HCT116 (cell line): ENCODE measurements at regions not wholly inside any gene's neighbourhood (a gene's known extent, or its start where the extent isn't known, plus 50 kb on each side); places are given as distances from the start of the nearest gene placed in this dataset.

Source experiments
- ATAC-seq: fragments of 200-7000 bp; cut with Tn5 transposase; 2 replicates; pipeline ENCODE4 v1.9.1; 2020; ENCODE audit warnings: mild to moderate bottlenecking, moderate library complexity
- BruUV-seq: library from RNA; stranded (reverse); fragments of 400-500 nt; replicated peaks from 2 replicates; lab custom pipeline; 2021; lab: Mats Ljungman, UMichigan
- CTCF ChIA-PET: fragments of 300-600 bp; sonication (Branson Sonifier 250); formaldehyde crosslinking; loops from one replicate; lab custom pipeline; 2021; ENCODE audit warnings: antibody characterized with exemption; lab: Charles Lee
- POLR2A ChIA-PET: fragments of 300-600, 350-600 bp; sonication (Branson Sonifier 250); formaldehyde crosslinking; loops from one replicate; lab custom pipeline; 2021; ENCODE audit warnings: antibody characterized with exemption; lab: Charles Lee
- RAD21 ChIA-PET, 2 experiments: fragments of 300-600 bp; sonication (Branson Sonifier 250); formaldehyde crosslinking; loops; one replicate each; lab custom pipeline; 2023; ENCODE audit warnings: low total read pairs in 2 of 2; ENCODE audit not compliant: uncharacterized antibody in 2 of 2, unreplicated experiment in 2 of 2, low non-redundant PET in 1 of 2; lab: Charles Lee
- DNase-seq: peaks from one replicate; pipeline ENCODE4 v3.0.0-alpha.2; 2010; ENCODE audit warnings: low read depth, low spot score
- H2AFZ ChIP-seq: fragments of 200-600 bp; shearing (Covaris generic), sonication (generic); 2 replicates; pipeline ENCODE4 v1.6.1; 2017; ENCODE audit warnings: low read depth, mixed run types, mixed read lengths, antibody characterized with exemption, low read length; ENCODE audit not compliant: poor library complexity, severe bottlenecking
- H3K27ac ChIP-seq: 2 replicates; pipeline ENCODE4 v1.5.1; 2012; ENCODE audit warnings: low read depth, low read length
- H3K27me3 ChIP-seq: fragments of 200-600 bp; sonication (generic); 2 replicates; pipeline ENCODE4 v1.6.1; 2016; ENCODE audit warnings: mixed run types, low read length, mixed read lengths; ENCODE audit not compliant: insufficient read depth
- H3K36me3 ChIP-seq, 2 experiments: fragments of 200-500 bp in 1 of 2; fragments of 200-600 bp in 1 of 2; sonication (Bioruptor generic) in 1 of 2; sonication (generic) in 1 of 2; 2 replicates each; pipeline versions ENCODE4 v1.5.1 to v1.6.1; 2014 to 2016; ENCODE audit warnings: low read length in 2 of 2, inconsistent platforms in 1 of 2, mixed read lengths in 1 of 2, mixed run types in 1 of 2; ENCODE audit not compliant: insufficient read depth in 2 of 2, control insufficient read depth in 1 of 2
- H3K4me1 ChIP-seq, 2 experiments: fragments of 200-600 bp in 1 of 2; sonication (generic) in 1 of 2; 2 replicates each; pipeline versions ENCODE4 v1.5.1 to v1.6.1; 2012 to 2017; ENCODE audit warnings: low read length in 2 of 2, inconsistent platforms in 1 of 2, mild to moderate bottlenecking in 1 of 2, mixed read lengths in 1 of 2, mixed run types in 1 of 2, moderate library complexity in 1 of 2; ENCODE audit not compliant: insufficient read depth in 2 of 2, control insufficient read depth in 1 of 2
- H3K4me2 ChIP-seq: fragments of 200-600 bp; sonication (generic); 2 replicates; pipeline ENCODE4 v1.6.1; 2017; ENCODE audit warnings: mixed run types, low read length, mixed read lengths
- H3K4me3 ChIP-seq, 2 experiments: fragments of 200-600 bp in 1 of 2; sonication (generic) in 1 of 2; replicated peaks in 1 of 2; 2 replicates each; pipeline ENCODE4 v1.5.1; 2011 to 2016; ENCODE audit warnings: low read length in 2 of 2, control low read depth in 1 of 2, low read depth in 1 of 2, mild to moderate bottlenecking in 1 of 2, mixed read lengths in 1 of 2, mixed run types in 1 of 2
- H3K79me2 ChIP-seq: fragments of 200-600 bp; sonication (generic); 2 replicates; pipeline ENCODE4 v1.6.1; 2017; ENCODE audit warnings: mild to moderate bottlenecking, mixed run types, low read length, moderate library complexity, mixed read lengths; ENCODE audit not compliant: insufficient read depth
- H3K9ac ChIP-seq: fragments of 200-600 bp; sonication (generic); 2 replicates; pipeline ENCODE4 v1.6.1; 2016; ENCODE audit warnings: low read length, mixed read lengths
- H3K9me2 ChIP-seq: fragments of 200-600 bp; sonication (generic), shearing (Covaris generic); 2 replicates; pipeline ENCODE4 v1.6.1; 2017; ENCODE audit warnings: mixed run types, mild to moderate bottlenecking, moderate library complexity; ENCODE audit not compliant: insufficient read depth
- H3K9me3 ChIP-seq, 2 experiments: fragments of 200-500 bp in 1 of 2; fragments of 200-600 bp in 1 of 2; sonication (Bioruptor generic) in 1 of 2; sonication (generic) in 1 of 2; 2 replicates each; pipeline ENCODE4 v1.6.1; 2014 to 2017; ENCODE audit warnings: low read length in 2 of 2, mixed read lengths in 2 of 2, inconsistent platforms in 1 of 2, low read depth in 1 of 2, mild to moderate bottlenecking in 1 of 2, mixed run types in 1 of 2, moderate library complexity in 1 of 2; ENCODE audit not compliant: control insufficient read depth in 1 of 2, insufficient read depth in 1 of 2
- H4K20me1 ChIP-seq: fragments of 200-600 bp; sonication (generic), shearing (Covaris generic); 2 replicates; pipeline ENCODE4 v1.6.1; 2017; ENCODE audit warnings: mixed run types, mild to moderate bottlenecking, moderate library complexity; ENCODE audit not compliant: insufficient read depth
- CBX3 ChIP-seq: IDR thresholded peaks from 2 replicates; pipeline ENCODE4 v1.6.1; 2012; ENCODE audit warnings: low read depth
- CTCF ChIP-seq, 3 experiments: fragments of 200-600 bp in 1 of 3; sonication (generic) in 1 of 3; IDR thresholded peaks in 2 of 3; conservative IDR thresholded peaks in 1 of 3; 2 replicates each; pipeline ENCODE4 v1.5.1; 2012 to 2017; ENCODE audit warnings: low read depth in 2 of 3, low read length in 2 of 3, antibody characterized with exemption in 1 of 3, borderline replicate concordance in 1 of 3, control low read depth in 1 of 3, mild to moderate bottlenecking in 1 of 3, mixed read lengths in 1 of 3, mixed run types in 1 of 3, moderate library complexity in 1 of 3; ENCODE audit not compliant: insufficient read depth in 1 of 3
- EGR1 ChIP-seq: IDR thresholded peaks from 2 replicates; pipeline ENCODE4 v1.6.1; 2012; ENCODE audit warnings: low read depth
- EZH2 ChIP-seq: fragments of 200-600 bp; sonication (generic); IDR thresholded peaks from 2 replicates; pipeline ENCODE4 v1.6.1; 2017; ENCODE audit warnings: antibody characterized with exemption, mixed run types
- EZH2phosphoT487 ChIP-seq: fragments of 200-600 bp; IDR thresholded peaks from 2 replicates; pipeline ENCODE4 v1.6.1; 2018; ENCODE audit warnings: antibody characterized with exemption, borderline replicate concordance
- FOSL1 ChIP-seq: IDR thresholded peaks from 2 replicates; pipeline ENCODE4 v1.6.1; 2012; ENCODE audit warnings: low read depth
- JUND ChIP-seq: IDR thresholded peaks from 2 replicates; pipeline ENCODE4 v1.6.1; 2012
- POLR2AphosphoS5 ChIP-seq: IDR thresholded peaks from 2 replicates; pipeline ENCODE4 v1.6.1; 2011; ENCODE audit warnings: mild to moderate bottlenecking, low read depth, low read length, moderate library complexity
- SP1 ChIP-seq: IDR thresholded peaks from 2 replicates; pipeline ENCODE4 v1.6.1; 2012; ENCODE audit warnings: low read depth
- SRF ChIP-seq: IDR thresholded peaks from 2 replicates; pipeline ENCODE4 v1.6.1; 2012; ENCODE audit warnings: low read depth
- ZNF274 ChIP-seq: fragments of 200-500 bp; sonication (Bioruptor generic); IDR thresholded peaks from 2 replicates; pipeline ENCODE4 v1.6.1; 2014; ENCODE audit warnings: mild to moderate bottlenecking, low read depth, low read length, inconsistent platforms
- intact Hi-C: fragments of 100-400 bp; cut with micrococcal nuclease; formaldehyde crosslinking; loops from 2 replicates; pipeline ENCODE4 v1.10.0; 2022
- TF ChIP-seq, protein P1 (sequence below): IDR thresholded peaks from 2 replicates; pipeline ENCODE4 v1.6.1; 2012

DNA sequence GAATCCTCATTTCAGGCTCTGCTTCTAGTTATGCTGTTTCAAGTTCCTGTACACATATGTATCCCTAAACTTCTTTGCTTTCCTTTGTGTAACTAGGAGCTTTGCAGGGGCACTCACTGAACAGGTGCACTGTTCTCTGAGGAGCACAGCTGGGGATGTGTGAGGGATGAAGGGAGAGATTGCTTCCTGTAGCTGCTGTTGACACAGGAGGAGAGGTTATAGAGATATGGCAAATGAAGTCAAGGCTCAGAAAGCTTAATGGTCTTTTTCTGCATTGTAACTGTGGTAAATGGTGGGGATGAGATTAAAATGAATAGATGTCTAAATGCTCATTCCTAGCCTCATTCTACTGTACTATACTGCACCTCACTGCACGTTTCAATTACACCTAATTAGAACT, 454.3 kb downstream of the BTBD3 start:
- no peak overlapping the region for H3K4me3 ChIP-seq
- no TSS peak for BruUV-seq
- ATAC-seq (no peak), DNase-seq (no peak)
- no peak overlapping the region for H2AFZ ChIP-seq
- ChIA-PET CTCF (no interaction called here), RAD21 (no interaction called here), POLR2A (no interaction called here)
- no peaks in the 10 kb centered on the region for H3K4me1 ChIP-seq
- no peaks in the 10 kb centered on the region for H3K9me2 ChIP-seq
- no peaks in the 10 kb centered on the region for H4K20me1 ChIP-seq
- H3K36me3 ChIP-seq: no peaks in the 10 kb centered on the region
- no peaks in the 10 kb centered on the region for H3K27me3 ChIP-seq
- TF ChIP-seq JUND: no peak
- TF ChIP-seq, protein P1, sequence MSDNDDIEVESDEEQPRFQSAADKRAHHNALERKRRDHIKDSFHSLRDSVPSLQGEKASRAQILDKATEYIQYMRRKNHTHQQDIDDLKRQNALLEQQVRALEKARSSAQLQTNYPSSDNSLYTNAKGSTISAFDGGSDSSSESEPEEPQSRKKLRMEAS: no peak
- TF ChIP-seq SRF: no peak
- no peak for TF ChIP-seq FOSL1
- TF ChIP-seq EGR1: no peak
- no peak for TF ChIP-seq EZH2
- no peaks in the 10 kb centered on the region for H3K79me2 ChIP-seq
- no peak overlapping the region for H3K9ac ChIP-seq
- H3K4me2 ChIP-seq: no peak overlapping the region
- no peak overlapping the region for H3K27ac ChIP-seq
- intact Hi-C loops: no loop called here
- H3K9me3 ChIP-seq: peaks cover 11 to 13% of the 10 kb centered on the region in 2 experiments; a peak in 2 of 4 replicates

DNA sequence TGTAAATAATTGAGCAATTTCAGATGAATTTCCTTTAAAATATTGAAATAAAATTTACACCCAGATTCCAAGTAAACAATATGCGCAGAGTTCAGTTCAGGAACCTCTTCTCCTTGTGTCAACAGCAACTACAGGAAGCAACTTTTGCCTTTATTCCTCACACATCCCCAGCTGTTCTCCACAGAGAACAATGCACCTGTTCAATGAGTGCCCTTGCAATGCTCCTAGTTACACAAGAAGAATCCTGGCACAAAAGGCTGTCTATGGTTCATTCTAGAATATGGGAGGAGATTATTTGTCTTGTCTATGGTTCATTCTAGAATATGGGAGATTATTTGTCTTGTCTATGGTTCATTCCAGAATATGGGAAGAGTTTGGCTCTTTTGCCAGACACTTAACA, 454.9 kb downstream of the BTBD3 start:
- ChIA-PET CTCF (no interaction called here), POLR2A (no interaction called here), RAD21 (no interaction called here)
- Histone ChIP-seq H4K20me1 (no peaks in the 10 kb centered on the region), H3K4me1 (no peaks in the 10 kb centered on the region), H3K9me2 (no peaks in the 10 kb centered on the region), H3K27ac (no peak overlapping the region), H3K27me3 (no peaks in the 10 kb centered on the region), H3K9me3 (peaks cover 12 to 13% of the 10 kb centered on the region in 2 experiments; a peak in 2 of 4 replicates), H2AFZ (no peak overlapping the region), H3K4me3 (no peak overlapping the region), H3K36me3 (no peaks in the 10 kb centered on the region), H3K79me2 (no peaks in the 10 kb centered on the region), H3K9ac (no peak overlapping the region), H3K4me2 (no peak overlapping the region)
- intact Hi-C loops: no loop called here
- no peak for TF ChIP-seq EZH2phosphoT487
- no peak for TF ChIP-seq CBX3
- no peak for TF ChIP-seq POLR2AphosphoS5
- no peak for TF ChIP-seq EZH2
- no peak for TF ChIP-seq CTCF (IDR thresholded peaks at IDR 0.05 in 2 of 3, conservative IDR thresholded peaks at IDR 0.05 in 1 of 3; ENCODE audit: borderline replicate concordance in 1 of 3, insufficient read depth in 1 of 3, low read depth in 2 of 3, low read length in 2 of 3)
- TF ChIP-seq SP1: no peak
- TF ChIP-seq ZNF274: no peak
- TF ChIP-seq JUND: no peak
- no TSS peak for BruUV-seq
- ATAC-seq (no peak), DNase-seq (no peak)
